ENCODE measurements at regions not wholly inside any gene's neighbourhood (a gene's known extent, or its start where the extent isn't known, plus 50 kb on each side); places are given as distances from the start of the nearest gene placed in this dataset.

DNA sequence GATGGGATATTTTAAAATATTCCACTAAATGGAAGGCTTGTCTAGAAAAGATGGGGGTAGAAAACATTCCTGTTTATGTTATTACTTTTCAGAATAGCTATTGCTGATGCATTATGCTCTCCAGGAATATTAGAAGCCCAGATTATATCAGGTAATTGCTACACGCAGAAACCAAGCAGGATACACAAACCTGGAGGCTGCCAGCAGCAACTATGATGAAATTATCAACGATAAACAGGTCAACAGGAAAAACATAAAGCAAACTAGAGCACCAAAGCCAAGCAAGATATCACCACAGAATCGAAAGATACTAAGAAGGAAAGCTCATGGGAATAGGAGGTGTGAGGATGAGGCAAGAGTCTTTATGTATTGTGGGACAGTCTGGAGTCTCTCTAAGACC is 113.2 kb upstream of the SPATS2L start:
- no peak for TF ChIP-seq POLR2A (IDR thresholded peaks at IDR 0.05)
- TF ChIP-seq, protein P1, sequence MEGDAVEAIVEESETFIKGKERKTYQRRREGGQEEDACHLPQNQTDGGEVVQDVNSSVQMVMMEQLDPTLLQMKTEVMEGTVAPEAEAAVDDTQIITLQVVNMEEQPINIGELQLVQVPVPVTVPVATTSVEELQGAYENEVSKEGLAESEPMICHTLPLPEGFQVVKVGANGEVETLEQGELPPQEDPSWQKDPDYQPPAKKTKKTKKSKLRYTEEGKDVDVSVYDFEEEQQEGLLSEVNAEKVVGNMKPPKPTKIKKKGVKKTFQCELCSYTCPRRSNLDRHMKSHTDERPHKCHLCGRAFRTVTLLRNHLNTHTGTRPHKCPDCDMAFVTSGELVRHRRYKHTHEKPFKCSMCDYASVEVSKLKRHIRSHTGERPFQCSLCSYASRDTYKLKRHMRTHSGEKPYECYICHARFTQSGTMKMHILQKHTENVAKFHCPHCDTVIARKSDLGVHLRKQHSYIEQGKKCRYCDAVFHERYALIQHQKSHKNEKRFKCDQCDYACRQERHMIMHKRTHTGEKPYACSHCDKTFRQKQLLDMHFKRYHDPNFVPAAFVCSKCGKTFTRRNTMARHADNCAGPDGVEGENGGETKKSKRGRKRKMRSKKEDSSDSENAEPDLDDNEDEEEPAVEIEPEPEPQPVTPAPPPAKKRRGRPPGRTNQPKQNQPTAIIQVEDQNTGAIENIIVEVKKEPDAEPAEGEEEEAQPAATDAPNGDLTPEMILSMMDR (IDR thresholded peaks at IDR 0.05) = no peak
